HG02981 (cell line): ENCODE measurements at regions not wholly inside any gene's neighbourhood (a gene's known extent, or its start where the extent isn't known, plus 50 kb on each side); places are given as distances from the start of the nearest gene placed in this dataset.
A peak's percentile ranks its signal among the peaks of the same experiment; 100 is the strongest.

Experiments
- ATAC-seq: cut with Tn5 transposase; IDR thresholded peaks from one replicate; pipeline ENCODE4 v1.9.1; 2021; ENCODE audit warnings: mild to moderate bottlenecking, moderate library complexity; ENCODE audit not compliant: unreplicated experiment

DNA sequence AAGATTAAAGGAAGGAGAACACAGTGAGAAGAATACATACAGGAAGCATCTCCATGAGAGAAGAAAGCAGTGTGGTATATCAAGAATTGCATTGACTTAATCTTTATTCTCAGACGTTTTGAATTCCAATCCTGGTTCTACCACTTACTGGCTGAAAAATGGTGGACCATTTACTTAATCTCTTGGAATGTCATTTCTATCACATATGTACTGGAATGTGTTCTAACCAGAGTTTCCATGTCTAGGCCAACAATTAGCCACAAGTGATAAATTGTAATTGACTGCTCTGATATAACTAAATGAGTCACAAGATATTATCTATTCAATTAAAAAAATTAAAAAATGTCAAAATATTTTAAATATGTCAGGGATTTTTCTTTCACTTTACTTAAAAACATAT, 626.1 kb downstream of the PTPRC start:
- ATAC-seq = no peak

- ATAC-seq = no peak
Observed at GRCh38 chr1:199265319-199265718, 626.5 kb downstream of the PTPRC start.

DNA sequence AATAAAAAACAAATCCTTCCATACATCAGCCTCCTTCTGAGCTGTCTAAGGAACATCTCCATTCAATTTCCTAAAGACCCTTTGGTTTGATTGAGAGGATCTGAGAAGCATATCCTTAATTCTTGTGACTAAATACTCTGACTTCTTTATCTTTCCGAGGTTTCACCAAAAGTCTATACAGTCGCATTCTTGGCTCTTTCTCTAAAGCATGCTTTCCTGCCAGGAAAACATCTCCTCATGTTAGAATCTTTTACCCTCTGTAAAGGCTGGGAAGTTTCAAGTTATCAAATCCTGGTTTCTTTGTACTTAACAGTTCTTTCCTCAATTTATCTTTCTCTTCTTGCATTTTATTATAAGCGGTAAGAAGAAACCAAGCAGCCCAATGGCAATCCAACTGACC, 630.4 kb downstream of the PTPRC start:
- no peak for ATAC-seq

GRCh38 chr1:199272139-199272544, 633.3 kb downstream of the PTPRC start:
- no peak for ATAC-seq

DNA sequence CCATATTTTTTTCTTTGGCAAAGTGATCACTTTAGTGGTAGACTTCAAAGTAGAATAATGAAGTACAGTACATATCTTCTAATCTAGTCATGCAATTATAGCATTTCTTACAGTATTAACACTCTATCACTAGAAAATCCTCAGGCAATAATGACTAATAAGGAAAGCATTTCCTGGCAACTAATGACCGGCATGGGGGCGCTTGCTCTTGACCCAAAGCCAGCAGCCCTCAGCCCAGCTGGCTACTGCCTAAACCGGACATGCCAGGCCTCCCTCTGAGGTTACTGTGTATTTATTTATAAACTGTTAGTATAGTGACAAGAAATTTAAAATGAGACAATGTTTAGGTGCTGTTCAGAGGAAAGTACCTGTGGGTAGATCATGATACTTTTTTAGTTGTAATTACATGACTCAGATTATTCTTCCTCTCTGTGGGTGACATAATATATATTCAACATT, 633.8 kb downstream of the PTPRC start:
- ATAC-seq = peak; percentile 89

DNA sequence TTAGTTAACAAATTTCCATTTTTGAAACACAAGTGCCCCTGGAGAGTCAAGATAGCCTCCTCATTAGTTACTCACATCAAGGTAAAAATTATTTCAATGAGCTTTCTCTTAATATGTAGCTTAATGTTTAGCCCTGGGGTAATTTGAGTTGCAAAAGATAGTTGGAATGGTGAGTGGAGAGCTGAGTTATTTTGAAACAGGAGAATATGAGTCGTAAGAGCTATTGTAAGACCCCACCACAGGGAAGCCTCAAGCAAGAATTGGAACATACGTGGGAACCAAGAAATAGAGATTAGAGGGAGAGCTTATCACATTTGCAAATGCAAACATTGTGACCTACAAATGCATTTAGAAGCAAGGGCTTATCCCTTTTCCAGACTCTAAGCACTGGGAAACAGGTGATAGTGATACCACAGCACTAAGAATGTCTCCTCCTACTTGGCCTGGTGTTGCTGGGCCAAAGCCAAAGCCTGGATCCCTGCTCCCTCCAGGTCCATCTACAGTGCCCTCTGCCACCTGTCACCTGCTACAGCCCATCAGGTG, 635.1 kb downstream of the PTPRC start:
- ATAC-seq = no peak

DNA sequence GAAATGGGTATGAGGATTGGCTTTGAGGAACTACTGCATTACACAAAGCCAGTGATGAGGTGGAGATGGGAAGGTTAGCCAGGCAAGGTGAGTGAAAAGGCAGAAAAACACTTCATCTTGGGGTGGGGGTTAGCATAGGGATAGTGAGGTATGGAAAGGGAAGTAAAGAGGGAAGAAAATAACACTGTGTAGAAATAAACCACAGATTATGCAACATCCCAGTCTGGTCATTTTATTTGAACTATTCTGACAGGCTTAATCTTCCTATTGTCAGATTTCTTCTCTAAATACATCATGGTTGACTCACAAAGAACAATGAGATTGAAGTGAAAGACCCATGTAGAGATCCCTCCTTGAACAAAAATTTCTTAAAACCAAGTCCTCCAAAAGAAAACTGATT, 640.2 kb downstream of the PTPRC start:
- no peak for ATAC-seq

GRCh38 chr1:199279872-199280645, 641.2 kb downstream of the PTPRC start:
- ATAC-seq = peak; percentile 67

DNA sequence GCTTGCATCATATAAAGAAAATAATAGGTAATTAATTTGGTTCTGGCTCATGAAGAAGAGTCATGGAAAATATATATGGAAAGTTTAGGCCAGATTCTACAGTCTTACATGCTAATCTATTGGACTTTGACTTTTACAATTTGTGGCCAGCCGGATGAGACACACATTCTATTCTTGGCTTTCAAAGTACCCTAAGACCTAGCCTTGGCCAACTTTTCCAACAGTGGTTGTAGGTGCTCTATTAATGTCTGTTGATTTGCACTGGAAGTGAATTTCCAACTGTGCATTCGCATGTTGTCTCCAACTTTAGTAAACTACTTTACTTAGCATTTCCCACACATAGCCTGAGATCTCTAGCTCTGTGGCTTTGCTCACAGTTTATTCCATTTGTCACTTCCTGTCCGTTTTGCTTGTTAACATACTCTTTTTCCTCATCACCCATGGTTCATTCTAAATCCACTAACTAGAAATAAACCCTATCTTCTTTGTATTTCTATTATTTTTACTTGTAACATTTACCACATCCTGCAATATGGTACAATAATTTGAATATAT, 644.0 kb downstream of the PTPRC start:
- no peak for ATAC-seq

GRCh38 chr1:199283794-199284193, 645.0 kb downstream of the PTPRC start:
- ATAC-seq = no peak

- ATAC-seq = no peak
Observed at GRCh38 chr1:199287206-199287605, 648.4 kb downstream of the PTPRC start.

DNA sequence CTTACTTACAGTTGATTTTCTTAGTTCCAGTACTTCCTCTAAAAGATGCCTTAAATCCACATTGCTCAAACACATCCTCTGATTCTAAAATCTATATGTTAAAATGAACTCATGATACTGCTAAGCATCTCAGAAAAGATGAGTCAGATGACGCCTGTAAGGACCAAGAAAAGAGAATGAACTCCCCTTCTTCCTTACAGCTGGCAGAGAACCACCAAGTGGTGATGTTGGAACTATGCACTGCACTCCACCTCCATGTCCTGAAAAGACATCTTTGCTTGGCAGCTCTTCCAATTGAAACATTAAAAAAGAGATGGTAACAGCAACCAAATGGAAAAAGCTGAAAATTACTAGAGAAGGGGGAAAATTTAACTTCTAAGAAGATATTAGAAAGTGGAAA, 648.8 kb downstream of the PTPRC start:
- ATAC-seq = no peak

- no peak for ATAC-seq
Observed at GRCh38 chr1:199290186-199290585, 651.3 kb downstream of the PTPRC start.

- ATAC-seq = no peak
Observed at GRCh38 chr1:199291022-199291740, 652.3 kb downstream of the PTPRC start.

- no peak for ATAC-seq
Observed at GRCh38 chr1:199292896-199293295, 654.1 kb downstream of the PTPRC start.

GRCh38 chr1:199295107-199295506, 656.3 kb downstream of the PTPRC start:
- no peak for ATAC-seq

- no peak for ATAC-seq
Observed at GRCh38 chr1:199297174-199297573, 658.3 kb downstream of the PTPRC start.

DNA sequence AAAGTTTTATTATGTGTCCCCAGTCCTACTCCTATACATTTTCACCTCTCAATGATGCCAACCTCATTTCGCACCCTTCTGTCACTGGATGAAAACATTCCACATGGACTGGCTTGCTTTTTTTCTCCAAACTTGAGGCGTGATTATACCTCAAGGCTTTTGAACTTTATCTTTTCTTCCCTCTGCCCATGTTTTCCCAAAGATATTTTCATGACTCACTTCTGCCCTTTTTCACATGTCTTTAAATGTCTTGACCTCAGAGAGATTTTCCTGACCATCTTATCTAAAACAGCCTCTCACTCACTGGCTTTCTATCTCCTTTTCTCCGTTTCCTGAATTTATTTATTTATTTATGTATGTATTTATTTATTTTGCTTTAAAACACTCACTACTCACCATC, 659.0 kb downstream of the PTPRC start:
- no peak for ATAC-seq

DNA sequence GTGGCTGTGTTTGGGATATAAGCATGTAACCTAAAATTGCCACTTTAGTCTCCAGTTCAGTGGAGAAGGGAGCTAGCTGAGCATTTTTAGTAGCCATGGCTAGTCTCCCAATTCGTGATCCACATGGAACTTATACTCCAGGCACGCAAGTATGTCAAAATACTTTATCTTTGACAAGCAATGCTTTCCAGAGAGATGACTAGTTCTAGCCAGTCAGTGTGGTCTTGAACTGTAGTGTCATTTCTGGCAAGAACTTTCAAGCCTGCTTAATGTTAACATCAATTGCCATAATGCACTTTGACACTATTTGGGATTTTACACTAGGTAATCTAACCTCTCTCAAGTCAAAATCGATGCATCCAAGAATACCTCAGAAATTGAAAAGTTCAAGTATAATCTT, 660.0 kb downstream of the PTPRC start:
- ATAC-seq = no peak

DNA sequence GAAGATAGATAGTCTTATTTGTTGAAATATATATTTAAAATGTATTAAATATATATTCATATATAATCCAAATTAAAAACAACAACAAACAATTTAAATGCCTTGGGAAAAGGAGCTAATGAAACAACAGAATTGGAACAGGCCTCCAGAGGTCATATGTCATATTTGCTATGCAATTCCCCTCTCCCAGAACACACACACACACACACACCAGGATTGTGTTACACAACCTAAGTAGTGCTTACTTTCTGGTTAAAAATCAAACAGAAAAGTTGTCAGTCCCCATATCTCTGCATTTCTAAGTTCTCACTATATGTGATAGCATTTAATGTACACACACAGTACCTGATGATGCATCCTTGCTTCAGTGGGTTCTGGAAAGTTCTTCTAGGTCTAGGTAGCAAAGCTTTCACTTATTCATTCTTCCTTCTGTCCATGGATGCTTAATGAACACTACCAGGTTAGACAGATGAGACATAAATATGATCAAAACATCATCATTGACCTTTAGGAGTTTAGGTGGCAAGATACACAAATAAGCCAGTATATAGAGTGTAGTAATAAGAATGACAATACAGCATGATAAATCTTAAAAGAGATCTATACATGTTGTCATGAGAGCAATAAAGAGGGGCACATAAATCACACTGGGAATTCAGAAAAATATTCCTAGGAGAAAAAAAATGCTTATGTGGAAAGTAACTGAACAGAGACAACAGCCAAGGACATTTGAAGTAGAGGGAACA, 662.8 kb downstream of the PTPRC start:
- no peak for ATAC-seq

DNA sequence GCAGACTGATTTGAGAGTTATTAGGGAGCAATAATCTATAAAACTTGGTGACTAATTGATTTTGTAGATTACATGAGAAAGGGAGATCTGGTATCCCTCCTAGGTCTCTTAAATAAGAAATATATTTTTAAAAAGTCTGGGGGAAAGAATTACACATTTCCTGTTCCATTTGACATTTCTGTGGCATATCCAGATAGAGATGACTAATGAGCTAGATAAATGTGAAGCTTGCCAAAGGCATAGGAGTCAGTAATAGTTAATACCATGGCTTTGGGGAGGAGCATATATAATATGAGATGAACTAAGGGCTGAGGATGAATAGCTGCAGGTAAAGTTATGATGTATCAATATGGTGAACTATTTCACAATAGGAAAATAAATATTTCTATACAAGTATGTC, 663.7 kb downstream of the PTPRC start:
- no peak for ATAC-seq
